NCI-H2227 (cell line): ENCODE measurements at regions not wholly inside any gene's neighbourhood (a gene's known extent, or its start where the extent isn't known, plus 50 kb on each side); places are given as distances from the start of the nearest gene placed in this dataset.
"Not testable (repeated sequence)": the region's sequence is repeated elsewhere in the genome, so short reads cannot be mapped to it uniquely, and the experiment has no call there.

ENCODE experiments used
- DNase-seq: peaks from one replicate; lab custom pipeline; 2025; ENCODE audit not compliant: unreplicated experiment; lab: John Stamatoyannopoulos, UW

DNA sequence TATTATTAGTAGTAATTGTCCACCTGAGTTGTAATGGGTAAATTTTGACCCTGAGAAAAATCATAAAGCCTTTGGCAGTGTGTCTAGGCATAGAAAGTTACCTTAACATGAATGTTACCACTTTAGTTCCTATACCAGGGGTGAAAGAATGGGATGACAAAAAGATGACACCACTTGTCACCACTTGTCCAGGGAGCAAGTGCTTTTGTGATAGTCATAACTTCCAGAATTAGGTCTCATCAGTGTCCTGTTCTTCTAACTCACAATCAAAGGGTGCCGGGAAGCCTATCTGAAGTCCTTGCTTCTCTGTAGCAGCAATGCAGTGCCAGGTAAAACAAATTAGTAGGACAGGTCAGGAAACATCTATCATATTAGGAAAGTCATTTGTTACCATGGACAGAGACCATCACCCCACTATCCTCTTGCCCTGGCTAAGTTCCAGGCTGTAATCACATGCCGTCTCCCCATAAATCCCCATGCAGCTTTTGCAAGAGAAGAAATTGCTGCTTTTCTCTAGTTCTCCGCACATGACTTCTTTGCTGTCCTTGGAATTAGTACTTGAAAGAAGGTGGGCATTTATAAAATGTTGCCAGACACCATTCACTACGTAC is 156.5 kb upstream of the SGCD start:
- no peak for DNase-seq

DNA sequence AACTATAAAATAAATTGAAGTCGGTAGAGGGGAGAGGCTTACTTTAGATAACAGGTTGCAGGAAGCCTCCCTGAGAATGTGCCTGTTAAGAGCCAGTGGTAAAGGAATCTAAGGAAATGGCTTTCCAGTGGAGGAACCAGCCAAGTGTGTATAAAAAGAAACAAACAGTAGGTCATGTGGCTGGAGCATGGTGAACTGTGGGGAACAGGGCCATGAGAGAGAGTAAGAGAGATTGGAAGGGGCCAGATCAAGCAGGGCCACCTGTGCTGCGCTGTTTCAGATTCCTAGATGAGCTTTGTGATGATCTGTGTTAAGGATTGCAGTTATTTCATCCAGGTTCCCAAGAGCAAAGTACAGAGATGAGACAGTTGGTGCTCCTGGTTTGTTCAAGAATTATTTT is 152.7 kb upstream of the SGCD start:
- no peak for DNase-seq

DNA sequence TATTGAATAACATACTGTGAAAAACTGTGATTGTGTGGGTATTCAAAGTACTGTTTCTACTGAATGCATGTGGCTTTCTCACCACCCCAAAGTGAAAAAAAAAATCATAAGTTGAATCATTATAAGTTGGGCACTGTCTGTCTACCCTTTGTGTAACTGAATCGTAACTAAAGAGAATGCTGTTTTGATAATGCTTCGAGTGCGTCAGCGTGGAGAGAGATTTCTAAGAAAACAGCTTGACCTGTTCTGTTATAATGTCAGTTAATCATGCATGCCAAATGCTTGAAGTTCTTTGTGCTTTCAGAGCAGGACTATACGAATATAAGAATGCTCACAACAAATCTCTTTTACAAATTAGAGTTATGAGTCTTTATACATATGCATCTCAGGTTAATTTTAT is 148.8 kb upstream of the SGCD start:
- DNase-seq, result peak; percentile 8

DNA sequence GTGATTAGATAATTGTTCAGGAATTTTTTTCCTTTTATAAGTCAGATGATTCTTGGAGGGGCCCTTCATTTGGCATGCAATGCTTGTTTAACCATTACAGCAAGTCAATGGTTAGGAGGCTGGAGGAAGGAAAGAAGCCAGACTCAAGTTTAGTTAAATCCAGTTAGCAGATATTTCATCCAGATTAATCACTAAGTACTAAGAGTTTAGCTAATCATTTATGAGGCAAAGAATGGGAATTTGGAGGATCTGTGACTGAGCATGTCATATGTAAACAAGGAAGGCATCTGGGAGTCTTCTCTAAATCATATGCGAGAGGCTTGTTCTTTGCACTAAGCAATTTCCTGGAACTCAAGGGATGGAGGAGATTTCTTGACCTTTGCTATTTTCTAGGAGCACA is 145.3 kb upstream of the SGCD start:
- no peak for DNase-seq

DNA sequence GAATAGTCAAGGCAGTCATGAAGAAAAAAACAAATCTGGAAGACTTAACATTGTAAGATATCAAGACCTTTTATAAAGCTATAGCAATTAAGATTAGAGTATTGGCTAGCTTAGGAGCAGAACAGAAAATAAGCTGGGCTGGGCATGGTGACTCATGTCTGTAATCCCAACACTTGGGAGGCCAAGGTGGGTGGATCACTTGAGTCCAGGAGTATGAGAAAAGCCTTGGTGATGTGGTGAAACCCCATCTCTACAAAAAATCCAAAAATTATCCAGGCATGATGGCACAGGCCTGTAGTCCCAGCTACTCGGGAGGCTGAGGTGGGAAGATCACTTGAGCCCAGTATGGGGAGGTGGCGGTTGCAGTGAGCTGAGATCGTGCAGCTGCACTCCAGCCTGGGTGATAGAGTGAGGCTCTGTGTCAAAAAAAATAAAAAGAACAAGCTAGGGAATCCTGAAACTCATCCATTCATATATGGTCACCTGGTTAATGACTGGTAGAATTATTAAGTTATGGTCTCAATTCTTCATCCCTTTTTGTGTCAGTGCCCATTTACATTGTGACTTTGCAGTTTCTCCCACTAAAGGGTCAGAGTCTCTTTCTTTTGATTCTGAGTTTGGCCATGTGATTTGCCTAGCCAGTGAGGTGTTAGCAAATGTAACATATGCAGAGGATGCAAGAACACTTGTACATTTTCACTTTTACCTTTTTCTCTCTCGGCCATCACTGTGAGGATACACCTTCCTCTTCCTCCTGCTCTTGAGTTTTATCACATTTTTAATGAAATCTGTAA is 144.6 kb upstream of the SGCD start:
- no peak for DNase-seq

DNA sequence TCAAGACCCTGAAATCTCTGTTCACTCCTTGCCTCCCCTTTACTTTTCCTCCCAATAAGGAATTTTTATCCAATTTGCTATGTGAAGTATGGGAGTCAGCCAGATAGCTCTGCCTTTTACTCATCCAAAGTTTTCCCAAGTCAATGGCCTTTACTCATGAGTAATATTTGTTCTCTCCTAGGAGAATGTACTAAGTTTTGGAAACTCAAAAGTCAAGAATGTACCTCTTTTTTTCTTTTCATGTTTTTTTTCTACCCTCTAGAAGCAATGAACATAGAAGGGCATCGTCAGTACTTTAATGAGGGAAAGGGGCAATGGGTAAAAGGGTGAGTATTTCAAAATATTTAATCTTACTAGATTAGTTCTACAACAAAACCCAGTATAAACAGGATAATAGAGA is 140.2 kb upstream of the SGCD start:
- no peak for DNase-seq

DNA sequence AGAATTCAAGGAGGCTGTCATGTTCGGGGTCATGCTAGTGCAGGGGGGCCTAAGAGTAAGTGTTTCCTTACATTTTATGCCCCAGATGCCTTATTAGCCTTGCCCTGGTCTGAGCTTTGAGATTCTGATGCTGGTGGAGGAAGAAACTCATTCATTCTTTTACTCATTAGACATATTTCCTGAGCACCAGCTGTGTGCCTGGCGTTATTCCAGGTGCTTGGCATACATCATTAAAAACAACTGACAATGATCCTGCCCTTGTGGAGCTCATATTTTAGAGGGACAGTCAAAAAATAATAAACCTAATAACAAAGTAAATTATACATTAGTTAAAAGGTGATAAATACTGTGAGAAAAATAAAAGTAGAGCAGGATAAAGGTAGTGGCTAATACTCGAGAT is 138.9 kb upstream of the SGCD start:
- DNase-seq, result no peak

DNA sequence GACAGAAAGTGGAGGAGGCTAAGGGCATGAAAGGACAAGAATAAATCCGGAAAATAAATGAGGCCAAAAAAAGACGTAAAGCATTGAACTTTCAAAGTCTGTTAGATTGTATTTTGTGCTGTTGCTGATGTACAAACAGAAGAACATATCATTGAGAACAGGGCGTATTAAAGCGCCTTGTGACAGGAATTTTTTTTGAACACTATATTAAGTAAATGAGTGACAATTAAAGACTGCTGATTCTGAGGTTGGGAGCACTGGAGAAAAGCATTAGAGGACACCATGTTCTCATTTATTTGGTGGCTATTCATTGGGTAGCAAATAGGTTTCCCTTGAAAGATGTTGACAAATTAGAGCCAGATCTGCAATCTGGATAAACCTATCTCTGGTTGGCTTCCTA is 137.3 kb upstream of the SGCD start:
- DNase-seq, result no peak

DNA sequence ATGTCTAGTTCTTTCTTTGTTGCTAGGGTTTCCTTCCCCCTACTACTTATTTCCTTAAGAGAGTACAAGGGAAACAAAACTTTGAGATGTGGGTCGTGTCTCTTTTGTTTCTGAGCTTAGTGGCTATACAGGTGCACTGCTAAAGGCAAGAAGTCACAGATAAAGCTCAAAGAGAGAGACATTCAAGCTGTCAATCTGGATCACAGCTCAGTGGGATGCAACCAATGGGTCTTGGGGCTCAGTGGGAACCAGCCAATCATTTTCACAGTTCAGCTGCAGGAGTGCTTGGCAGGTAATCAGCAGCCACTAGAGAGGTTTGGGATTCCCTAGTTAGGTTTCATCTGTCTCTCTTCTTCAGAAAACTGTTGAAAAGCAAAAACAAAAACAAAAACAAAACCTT is 135.4 kb upstream of the SGCD start:
- no peak for DNase-seq

DNA sequence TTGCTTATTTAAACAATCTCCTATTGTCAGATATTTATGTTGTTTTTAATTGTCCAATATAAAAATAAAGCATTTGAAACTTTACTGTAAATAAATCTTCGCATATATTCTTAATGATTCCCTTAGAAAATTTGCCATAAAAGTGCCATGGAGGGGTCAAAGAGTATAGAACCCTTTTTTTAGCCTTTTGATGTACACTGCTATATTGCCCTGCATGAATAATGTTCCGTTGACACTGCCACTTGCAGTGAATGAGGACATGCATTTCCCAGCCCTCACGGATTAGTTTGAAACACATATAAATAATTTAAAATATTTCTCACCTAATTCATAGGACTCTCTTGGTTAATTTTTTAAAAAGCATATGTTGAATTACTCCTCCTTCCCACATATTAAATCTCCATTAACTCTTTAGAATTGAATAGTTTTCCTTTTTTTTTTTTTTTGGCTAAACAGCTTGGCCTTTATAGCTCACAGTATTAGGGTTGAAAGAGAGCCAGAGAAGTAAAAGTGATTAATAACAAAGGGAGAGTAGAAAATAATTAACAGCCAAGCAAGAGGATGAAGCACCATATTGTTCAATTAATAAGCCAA is 129.8 kb upstream of the SGCD start:
- DNase-seq, result no peak

DNA sequence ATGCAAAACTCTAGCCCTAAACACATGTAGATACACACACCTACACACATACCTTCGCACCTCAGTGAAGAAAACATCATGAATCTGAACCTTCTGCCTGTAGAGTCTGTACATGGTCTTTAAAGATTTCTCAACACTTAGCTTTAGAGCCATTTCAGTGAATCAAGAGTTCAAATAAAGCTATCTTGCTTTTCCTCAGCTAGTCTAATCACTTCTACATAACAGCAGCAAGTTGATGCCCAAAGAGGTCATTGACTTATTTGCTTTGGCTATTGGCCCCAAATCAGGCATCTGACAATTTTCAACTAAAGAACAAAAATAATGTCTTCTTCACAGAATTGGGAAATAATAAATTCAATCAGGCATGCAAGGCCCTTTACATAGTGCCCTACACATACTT is 127.9 kb upstream of the SGCD start:
- no peak for DNase-seq

DNA sequence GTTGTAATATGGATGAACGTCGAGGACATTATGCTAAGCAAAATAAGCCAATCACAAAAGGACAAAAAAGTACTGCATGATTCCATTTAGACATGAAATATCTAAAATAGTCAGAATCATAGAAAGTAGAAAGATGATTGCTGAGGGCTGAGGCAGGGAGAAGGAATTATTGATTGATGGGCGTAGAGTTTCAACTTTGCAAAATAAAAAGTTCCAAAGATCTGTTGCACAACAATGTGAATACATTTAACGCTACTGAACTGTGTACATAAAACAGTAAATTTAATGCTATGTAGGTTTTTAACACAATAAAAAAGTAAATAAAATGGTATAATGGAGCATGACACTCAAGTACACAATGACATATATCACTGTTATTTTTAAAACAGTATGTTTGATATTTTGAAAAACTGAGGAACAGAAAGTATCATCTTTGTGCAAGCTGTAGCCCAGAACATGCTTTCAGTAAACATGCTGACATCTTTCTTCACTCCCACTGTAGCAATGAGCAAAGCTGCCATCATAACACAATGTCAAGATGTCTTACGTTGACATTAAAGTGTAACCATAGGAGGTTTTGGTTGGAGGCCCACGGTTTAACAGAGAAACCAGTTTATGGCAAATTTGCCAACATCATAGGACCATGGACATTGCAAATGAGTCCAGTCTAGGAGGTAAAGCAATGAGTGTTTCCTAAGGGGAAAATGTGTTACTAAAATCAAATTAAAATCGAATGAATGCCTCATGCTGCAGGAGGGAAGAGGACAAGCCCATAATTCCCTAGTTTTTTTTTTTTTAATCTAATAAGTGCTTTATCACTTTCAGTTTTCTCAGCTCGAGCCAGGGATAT is 125.8 kb upstream of the SGCD start:
- no peak for DNase-seq

DNA sequence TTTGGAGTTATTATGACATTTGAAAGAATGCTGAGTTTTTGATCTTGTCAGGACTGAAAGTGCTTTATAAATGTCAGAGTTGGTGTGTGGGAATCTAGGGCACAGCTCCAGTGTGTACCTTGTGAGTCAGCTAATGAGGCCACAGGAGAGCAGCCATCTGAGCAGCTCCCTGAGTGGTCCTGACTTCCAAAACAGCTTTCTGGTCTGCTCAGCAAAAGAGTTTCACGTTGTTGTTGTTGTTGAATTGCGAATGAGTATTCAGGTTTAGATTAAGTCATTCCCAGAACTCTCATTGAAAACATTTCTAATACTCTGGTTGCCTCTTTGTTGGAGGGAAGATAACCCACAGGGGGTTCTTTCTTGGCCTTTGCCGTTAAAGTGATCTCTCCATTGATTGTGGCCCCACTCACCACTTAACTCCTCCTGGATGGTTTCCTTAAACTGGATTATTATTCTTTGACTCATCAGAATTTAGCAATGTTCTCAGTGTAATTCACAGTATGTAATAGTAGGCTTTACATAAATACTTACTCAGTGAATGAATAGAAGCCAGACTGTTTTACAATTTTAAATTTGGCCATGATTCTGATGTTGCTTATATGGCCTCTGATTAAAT is 125.1 kb upstream of the SGCD start:
- peak; percentile 37 for DNase-seq

DNA sequence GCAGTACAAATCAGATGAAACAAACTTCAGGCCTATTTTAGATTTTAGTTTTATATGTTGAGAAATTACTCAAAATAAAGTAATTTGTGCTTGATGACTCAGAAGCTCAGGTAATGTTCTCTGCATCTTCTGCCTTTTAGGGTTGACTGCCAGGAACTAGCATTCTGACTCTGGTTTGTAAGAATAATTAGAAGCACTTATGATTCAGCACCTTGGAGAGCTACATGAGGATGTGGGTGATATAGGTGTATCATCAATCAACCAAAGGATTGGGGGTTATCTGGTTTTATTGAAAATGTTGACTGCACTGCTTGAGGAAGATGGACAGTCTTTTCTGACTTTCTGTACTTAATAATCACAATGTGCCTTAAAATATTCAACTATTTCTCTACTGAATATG is 118.7 kb upstream of the SGCD start:
- DNase-seq, result no peak

DNA sequence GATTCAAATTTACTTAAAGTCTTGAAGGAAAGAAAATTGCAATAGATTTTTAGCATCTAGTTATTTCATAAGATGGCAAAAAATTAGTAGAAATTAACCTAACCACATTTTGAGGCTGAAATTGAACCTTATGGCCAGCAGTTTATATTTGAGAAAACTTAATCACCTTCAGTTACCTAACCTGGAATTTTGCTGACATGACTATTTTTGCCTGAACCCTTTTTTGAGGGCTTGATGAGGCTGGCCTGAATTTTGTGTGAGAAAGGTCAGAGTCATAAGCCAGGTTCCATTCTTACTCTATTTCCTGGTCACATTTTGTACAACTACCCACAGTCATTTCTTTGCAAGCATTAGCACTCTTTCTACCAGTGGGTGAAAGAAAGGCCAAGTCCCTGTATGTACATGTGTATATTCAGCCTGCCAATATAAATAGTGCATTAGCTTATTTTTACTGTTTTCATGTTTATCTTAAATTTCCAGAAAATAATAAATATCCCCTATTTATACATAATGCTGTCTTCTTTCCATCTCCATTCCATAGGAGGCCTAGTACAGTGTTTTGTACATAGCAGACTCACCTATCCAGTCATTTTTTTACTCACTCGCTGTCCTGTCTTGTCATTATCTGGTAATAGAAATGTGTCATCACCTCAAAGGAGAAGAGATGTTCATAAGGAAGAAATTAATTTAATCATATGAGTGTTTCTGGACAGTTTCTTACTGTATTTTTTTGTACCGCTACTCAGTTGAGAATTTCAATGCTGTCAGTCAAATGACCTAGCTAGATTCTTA is 108.4 kb upstream of the SGCD start:
- DNase-seq, result no peak

DNA sequence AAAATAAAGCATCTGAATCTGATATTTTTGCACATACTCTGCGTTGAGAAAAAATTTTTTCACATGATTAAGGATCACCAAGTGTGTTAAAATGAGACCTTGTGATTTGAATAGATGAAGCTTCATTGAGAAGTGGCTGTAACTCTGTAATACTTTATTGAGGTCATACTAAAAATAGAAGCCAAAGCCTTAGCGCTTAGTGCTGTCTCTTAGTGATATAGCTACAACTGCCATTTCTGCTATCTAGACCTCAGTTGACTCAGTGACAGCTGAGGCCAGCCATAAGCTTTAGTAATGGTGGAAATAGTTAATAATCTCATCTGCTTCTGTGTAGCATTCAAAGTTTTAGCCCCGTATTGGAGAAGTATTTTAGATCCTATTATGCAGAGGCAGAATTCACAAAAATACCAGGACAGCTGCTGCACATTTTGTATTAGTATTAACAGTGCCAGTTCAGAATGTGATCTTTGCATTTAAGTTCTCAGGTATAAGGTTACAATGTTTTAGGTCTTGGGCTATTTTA is 107.4 kb upstream of the SGCD start:
- DNase-seq, result no peak

DNA sequence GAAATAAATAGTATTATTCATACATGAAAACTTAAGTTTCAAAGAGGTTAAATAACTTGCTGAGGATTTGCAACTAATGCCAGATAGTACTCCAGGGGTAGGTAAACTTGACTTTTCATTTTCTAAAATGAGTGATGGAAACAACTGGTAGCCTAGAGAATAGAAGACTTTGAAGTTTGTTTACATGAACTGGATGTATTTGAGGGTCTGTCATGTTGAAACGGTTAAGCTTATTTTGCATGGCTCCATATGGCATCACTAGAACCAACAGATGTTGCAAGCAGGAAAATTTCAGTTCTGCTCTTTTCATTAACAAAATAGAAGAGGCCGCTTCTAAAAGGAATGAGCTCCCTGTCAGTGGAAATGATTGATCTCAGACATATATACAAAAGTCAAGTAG is 105.1 kb upstream of the SGCD start:
- DNase-seq, result no peak

DNA sequence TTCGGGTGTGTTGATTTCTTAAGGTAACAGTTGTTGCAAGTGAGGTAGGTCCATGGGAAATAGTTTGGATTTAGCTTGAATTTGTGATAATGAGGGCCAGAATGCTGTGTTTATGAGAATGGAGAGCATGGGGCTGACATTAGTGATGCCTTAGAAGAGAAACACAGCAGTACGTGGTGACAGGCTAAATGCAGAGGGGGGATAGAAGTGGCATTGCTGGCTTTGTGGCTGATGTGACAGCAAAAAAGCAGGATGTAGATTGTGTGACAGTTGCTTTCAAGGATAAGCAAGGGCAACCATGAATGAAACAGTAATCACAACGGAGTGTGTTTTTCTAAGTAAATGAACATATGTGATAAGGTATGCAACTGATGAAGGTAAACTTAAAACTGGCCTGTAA is 103.4 kb upstream of the SGCD start:
- no peak for DNase-seq

DNA sequence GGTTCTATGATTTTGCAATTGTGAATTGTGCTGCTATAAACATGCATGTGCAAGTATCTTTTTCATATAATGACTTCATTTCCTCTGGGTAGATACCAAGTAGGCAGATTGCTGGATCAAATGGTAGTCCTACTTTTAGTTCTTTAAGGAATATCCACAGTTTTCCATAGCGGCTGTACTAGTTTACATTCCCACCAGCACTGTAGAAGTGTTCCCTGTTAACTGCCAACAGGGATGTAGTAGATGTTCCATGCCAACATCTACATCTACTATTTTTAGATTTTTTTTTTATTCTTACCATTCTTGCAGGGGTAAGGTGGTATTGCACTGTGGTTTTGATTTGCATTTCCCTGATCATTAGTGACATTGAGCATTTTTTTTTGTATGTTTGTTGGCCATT is 100.5 kb upstream of the SGCD start:
- DNase-seq, result not testable (repeated sequence)

DNA sequence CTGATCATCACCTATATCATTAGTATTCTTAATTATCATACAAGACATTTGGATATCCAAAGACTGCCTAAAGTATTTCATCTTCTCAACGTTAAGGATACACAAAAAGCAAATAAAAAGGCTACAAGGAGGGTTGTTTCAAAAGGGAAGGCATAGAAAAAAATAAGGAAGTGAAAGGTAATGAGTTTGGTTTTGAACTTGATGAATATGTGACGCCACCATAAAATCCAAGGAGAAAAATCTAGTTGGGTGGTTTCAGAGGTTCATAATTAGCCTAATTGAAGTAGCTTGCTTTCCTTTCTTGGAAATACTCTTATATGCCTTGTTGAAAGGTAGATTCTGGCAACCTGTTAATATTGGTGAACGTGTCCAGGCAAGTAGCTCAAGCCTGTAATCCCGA is 96.1 kb upstream of the SGCD start:
- DNase-seq, result no peak
